Thymus (tissue), 11 donors: ENCODE measurements at regions not wholly inside any gene's neighbourhood (a gene's known extent, or its start where the extent isn't known, plus 50 kb on each side); places are given as distances from the start of the nearest gene placed in this dataset.

Experiments
- DNase-seq, 9 donors: peaks; one replicate each; pipeline ENCODE4 v3.0.0-alpha.2; 2013; ENCODE audit warnings: low spot score in 9 of 9, low read depth in 6 of 9, missing footprints in 1 of 9
- H3K27ac ChIP-seq, 2 donors: one replicate each; pipeline ENCODE4 v1.5.1; 2013; ENCODE audit warnings: control low read depth in 1 of 2, low read depth in 1 of 2, low read length in 1 of 2, mild to moderate bottlenecking in 1 of 2, moderate library complexity in 1 of 2
- H3K27me3 ChIP-seq, 2 donors: one replicate each; pipeline ENCODE4 v1.5.1; 2013; ENCODE audit warnings: low read length in 1 of 2; ENCODE audit not compliant: control insufficient read depth in 2 of 2, insufficient read depth in 1 of 2
- H3K36me3 ChIP-seq, 2 donors: one replicate each; pipeline ENCODE4 v1.5.1; 2013; ENCODE audit warnings: low read length in 1 of 2, mild to moderate bottlenecking in 1 of 2, moderate library complexity in 1 of 2; ENCODE audit not compliant: control insufficient read depth in 2 of 2, insufficient read depth in 2 of 2
- H3K4me1 ChIP-seq, 2 donors: one replicate each; pipeline ENCODE4 v1.5.1; 2013; ENCODE audit warnings: low read length in 2 of 2; ENCODE audit not compliant: control insufficient read depth in 2 of 2, insufficient read depth in 2 of 2
- H3K4me3 ChIP-seq, 2 donors: one replicate each; pipeline ENCODE4 v1.5.1; 2013; ENCODE audit warnings: low read length in 2 of 2, control low read depth in 1 of 2, mild to moderate bottlenecking in 1 of 2
- H3K9me3 ChIP-seq, 2 donors: one replicate each; pipeline ENCODE4 v1.5.1; 2013; ENCODE audit warnings: low read length in 1 of 2, mild to moderate bottlenecking in 1 of 2; ENCODE audit not compliant: control insufficient read depth in 2 of 2, insufficient read depth in 1 of 2
- WGBS: extraction: QIAGEN DNeasy Blood & Tissue Kit; methylation state at CpG from one replicate; pipeline ENCODE4 v1.1.7; 2013; 5-methylcytosine and 5-hydroxymethylcytosine counted together
- donor health status: healthy.

GRCh38 chr16:54847609-54848008 is 83.1 kb upstream of the IRX5 start:
- Histone ChIP-seq H3K27ac (no peak overlapping the region), H3K36me3 (no peaks in the 10 kb centered on the region), H3K4me3 (no peak overlapping the region), H3K27me3 (no peaks in the 10 kb centered on the region), H3K4me1 (no peaks in the 10 kb centered on the region), H3K9me3 (no peaks in the 10 kb centered on the region)
- DNase-seq = no peak
- 75% methylated on average over 2 of the region's 2 CpGs for WGBS

DNA sequence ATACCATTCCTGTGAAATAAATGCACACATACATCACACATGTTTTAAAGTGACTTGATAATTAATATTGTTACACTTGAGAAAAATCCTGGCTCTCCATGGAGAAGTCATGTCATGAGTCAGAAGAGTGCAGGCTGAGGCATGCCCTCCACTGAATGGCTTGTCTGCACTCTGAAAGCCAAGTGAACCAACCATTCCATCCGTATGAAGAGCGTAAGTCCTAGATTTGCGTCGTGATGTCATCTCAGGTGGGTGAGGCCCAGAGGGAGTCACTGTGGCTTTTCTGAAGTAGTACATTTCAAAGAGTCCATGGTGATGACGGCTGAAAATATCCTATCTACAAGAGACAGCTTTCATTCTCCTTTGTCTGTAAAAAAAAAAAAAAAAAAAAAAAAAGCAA is 83.5 kb upstream of the IRX5 start:
- Histone ChIP-seq H3K27me3 (no peaks in the 10 kb centered on the region), H3K36me3 (no peaks in the 10 kb centered on the region), H3K27ac (no peak overlapping the region), H3K9me3 (no peaks in the 10 kb centered on the region), H3K4me3 (no peak overlapping the region), H3K4me1 (no peaks in the 10 kb centered on the region)
- DNase-seq = peak in 1 of 9 donors; percentile 8
- WGBS = 90% methylated on average over 5 of the region's 5 CpGs

GRCh38 chr16:54846766-54847165 is 83.9 kb upstream of the IRX5 start:
- DNase-seq = no peak
- 80% methylated on average over 4 of the region's 4 CpGs for WGBS
- Histone ChIP-seq H3K4me3 (no peak overlapping the region), H3K36me3 (no peaks in the 10 kb centered on the region), H3K27me3 (no peaks in the 10 kb centered on the region), H3K4me1 (no peaks in the 10 kb centered on the region), H3K27ac (peak overlapping the region in 1 of 2 donors; percentile 15), H3K9me3 (no peaks in the 10 kb centered on the region)

GRCh38 chr16:54843424-54843750 is 87.3 kb upstream of the IRX5 start:
- 96% methylated on average over 1 of the region's 1 CpG for WGBS
- Histone ChIP-seq H3K4me1 (no peaks in the 10 kb centered on the region), H3K36me3 (no peaks in the 10 kb centered on the region), H3K27ac (no peak overlapping the region), H3K4me3 (no peak overlapping the region), H3K9me3 (no peaks in the 10 kb centered on the region), H3K27me3 (no peaks in the 10 kb centered on the region)
- DNase-seq = no peak

DNA sequence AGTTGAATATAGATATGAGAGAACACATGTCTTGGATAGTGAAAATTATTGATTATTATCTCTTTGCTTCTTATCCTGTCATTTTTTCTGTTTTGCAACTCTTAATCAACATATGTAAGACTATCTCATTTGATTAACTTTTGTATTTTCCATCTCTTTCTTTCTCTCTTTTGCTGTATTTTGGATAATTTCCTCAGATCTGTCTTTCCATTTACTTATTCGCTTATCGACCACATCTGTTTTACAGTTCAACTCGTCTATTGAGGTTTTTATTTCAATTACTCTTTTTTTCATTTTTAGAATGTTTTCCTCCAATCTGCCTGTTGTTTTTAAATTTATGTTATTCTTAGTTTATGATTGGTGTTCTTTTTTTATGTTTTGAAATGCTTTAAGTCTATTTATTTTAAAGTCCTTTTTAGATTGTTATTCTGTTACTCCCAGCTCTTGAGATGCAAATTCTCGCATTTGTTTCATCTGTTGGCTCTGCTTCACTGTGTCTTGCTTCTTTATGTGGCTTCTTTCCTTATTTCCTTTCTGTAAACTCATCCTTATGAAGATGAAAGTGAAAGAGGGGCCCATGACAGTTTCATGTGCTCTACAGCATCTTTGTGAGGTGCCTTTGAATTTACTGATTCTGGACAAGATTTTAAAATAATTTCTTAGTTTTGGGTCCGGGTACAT is 87.8 kb upstream of the IRX5 start:
- Histone ChIP-seq H3K9me3 (no peaks in the 10 kb centered on the region), H3K4me1 (no peaks in the 10 kb centered on the region), H3K27me3 (no peaks in the 10 kb centered on the region), H3K4me3 (no peak overlapping the region), H3K36me3 (no peaks in the 10 kb centered on the region), H3K27ac (no peak overlapping the region)
- no peak for DNase-seq
- 93% methylated on average over 5 of the region's 5 CpGs for WGBS

- no peaks in the 10 kb centered on the region for H3K4me1 ChIP-seq
- no peaks in the 10 kb centered on the region for H3K27me3 ChIP-seq
- peaks cover 0 to 4% of the 10 kb centered on the region in 2 donors for H3K9me3 ChIP-seq
- H3K4me3 ChIP-seq = no peak overlapping the region
- no peaks in the 10 kb centered on the region for H3K36me3 ChIP-seq
- no peak overlapping the region for H3K27ac ChIP-seq
- DNase-seq = no peak
- WGBS = 98% methylated on average over 26 of the region's 26 CpGs
Observed at GRCh38 chr16:54829691-54830090, 101.0 kb upstream of the IRX5 start.

- no peak for DNase-seq
- H3K4me3 ChIP-seq = no peak overlapping the region
- H3K4me1 ChIP-seq = no peaks in the 10 kb centered on the region
- H3K36me3 ChIP-seq = no peaks in the 10 kb centered on the region
- no peaks in the 10 kb centered on the region for H3K27me3 ChIP-seq
- no peaks in the 10 kb centered on the region for H3K9me3 ChIP-seq
- no peak overlapping the region for H3K27ac ChIP-seq
- 51% methylated on average over 4 of the region's 4 CpGs for WGBS
Observed at GRCh38 chr16:54822892-54823291, 107.8 kb upstream of the IRX5 start.

- WGBS = 91% methylated on average over 5 of the region's 5 CpGs
- no peak overlapping the region for H3K27ac ChIP-seq
- no peak for DNase-seq
Observed at GRCh38 chr16:54822492-54822891, 108.2 kb upstream of the IRX5 start.

GRCh38 chr16:54821731-54822130 is 108.9 kb upstream of the IRX5 start:
- WGBS = 83% methylated on average over 2 of the region's 2 CpGs
- no peak overlapping the region for H3K4me3 ChIP-seq
- no peaks in the 10 kb centered on the region for H3K4me1 ChIP-seq
- no peaks in the 10 kb centered on the region for H3K27me3 ChIP-seq
- DNase-seq = no peak
- no peak overlapping the region for H3K27ac ChIP-seq
- H3K9me3 ChIP-seq = no peaks in the 10 kb centered on the region
- H3K36me3 ChIP-seq = no peaks in the 10 kb centered on the region

More at GRCh38 chr16:54822492-54822891, 108.2 kb upstream of the IRX5 start:
- no peak overlapping the region for H3K4me3 ChIP-seq
- H3K9me3 ChIP-seq = no peaks in the 10 kb centered on the region
- H3K4me1 ChIP-seq = no peaks in the 10 kb centered on the region
- no peaks in the 10 kb centered on the region for H3K36me3 ChIP-seq
- H3K27me3 ChIP-seq = no peaks in the 10 kb centered on the region
